ENCODE measurements at regions not wholly inside any gene's neighbourhood (a gene's known extent, or its start where the extent isn't known, plus 50 kb on each side); places are given as distances from the start of the nearest gene placed in this dataset.

GRCh38 chr16:79873825-79874224, 273.3 kb upstream of the MAF start:
- Mint-ChIP-seq H3K36me3 (ENCODE audit: low read depth) (no peaks in the 10 kb centered on the region), H3K9me3 (ENCODE audit: low read depth) (no peaks in the 10 kb centered on the region), H3K27me3 (ENCODE audit: low read depth) (peaks cover 12% of the 10 kb centered on the region), H3K4me3 (ENCODE audit: unreplicated experiment) (no peak overlapping the region), H3K4me1 (ENCODE audit: low read depth) (no peaks in the 10 kb centered on the region), H3K27ac (ENCODE audit: unreplicated experiment) (no peak overlapping the region)
- no peak for TF ChIP-seq CTCF (IDR thresholded peaks at IDR 0.05)
- no peak for DNase-seq (ENCODE audit: low spot score)

GRCh38 chr16:79871906-79872305, 271.4 kb upstream of the MAF start:
- no peak overlapping the region for H3K27ac Mint-ChIP-seq (ENCODE audit: unreplicated experiment)
- no peak overlapping the region for H3K4me3 Mint-ChIP-seq (ENCODE audit: unreplicated experiment)
- no peaks in the 10 kb centered on the region for H3K9me3 Mint-ChIP-seq (ENCODE audit: low read depth)
- peaks cover 3% of the 10 kb centered on the region for H3K27me3 Mint-ChIP-seq (ENCODE audit: low read depth)
- no peak for DNase-seq (ENCODE audit: low spot score)
- no peaks in the 10 kb centered on the region for H3K4me1 Mint-ChIP-seq (ENCODE audit: low read depth)
- no peaks in the 10 kb centered on the region for H3K36me3 Mint-ChIP-seq (ENCODE audit: low read depth)
- TF ChIP-seq CTCF (IDR thresholded peaks at IDR 0.05) = no peak

- TF ChIP-seq CTCF (IDR thresholded peaks at IDR 0.05) = no peak
- Mint-ChIP-seq H3K4me3 (ENCODE audit: unreplicated experiment) (no peak overlapping the region), H3K27me3 (ENCODE audit: low read depth) (peaks cover 3% of the 10 kb centered on the region), H3K27ac (ENCODE audit: unreplicated experiment) (no peak overlapping the region), H3K36me3 (ENCODE audit: low read depth) (no peaks in the 10 kb centered on the region), H3K9me3 (ENCODE audit: low read depth) (no peaks in the 10 kb centered on the region), H3K4me1 (ENCODE audit: low read depth) (no peaks in the 10 kb centered on the region)
- DNase-seq (ENCODE audit: low spot score) = no peak
These were observed 269.7 kb upstream of the MAF start for GRCh38 chr16:79870016-79870886.

GRCh38 chr16:79869304-79870015, 268.9 kb upstream of the MAF start:
- TF ChIP-seq CTCF (IDR thresholded peaks at IDR 0.05) = no peak
- Mint-ChIP-seq H3K9me3 (ENCODE audit: low read depth) (no peaks in the 10 kb centered on the region), H3K27me3 (ENCODE audit: low read depth) (peaks cover 3% of the 10 kb centered on the region), H3K4me1 (ENCODE audit: low read depth) (no peaks in the 10 kb centered on the region), H3K4me3 (ENCODE audit: unreplicated experiment) (no peak overlapping the region), H3K36me3 (ENCODE audit: low read depth) (no peaks in the 10 kb centered on the region), H3K27ac (ENCODE audit: unreplicated experiment) (no peak overlapping the region)
- DNase-seq (ENCODE audit: low spot score) = no peak

- no peaks in the 10 kb centered on the region for H3K9me3 Mint-ChIP-seq (ENCODE audit: low read depth)
- no peaks in the 10 kb centered on the region for H3K36me3 Mint-ChIP-seq (ENCODE audit: low read depth)
- no peak overlapping the region for H3K27ac Mint-ChIP-seq (ENCODE audit: unreplicated experiment)
- DNase-seq (ENCODE audit: low spot score) = no peak
- peaks cover 3% of the 10 kb centered on the region for H3K27me3 Mint-ChIP-seq (ENCODE audit: low read depth)
- TF ChIP-seq CTCF (IDR thresholded peaks at IDR 0.05) = no peak
- no peak overlapping the region for H3K4me3 Mint-ChIP-seq (ENCODE audit: unreplicated experiment)
- no peaks in the 10 kb centered on the region for H3K4me1 Mint-ChIP-seq (ENCODE audit: low read depth)
These were observed 268.3 kb upstream of the MAF start for GRCh38 chr16:79868841-79869240.
